NCI-H128 (cell line): ENCODE measurements at regions not wholly inside any gene's neighbourhood (a gene's known extent, or its start where the extent isn't known, plus 50 kb on each side); places are given as distances from the start of the nearest gene placed in this dataset.

ENCODE experiments used
- DNase-seq: peaks from one replicate; lab custom pipeline; 2025; ENCODE audit not compliant: unreplicated experiment; lab: John Stamatoyannopoulos, UW

DNA sequence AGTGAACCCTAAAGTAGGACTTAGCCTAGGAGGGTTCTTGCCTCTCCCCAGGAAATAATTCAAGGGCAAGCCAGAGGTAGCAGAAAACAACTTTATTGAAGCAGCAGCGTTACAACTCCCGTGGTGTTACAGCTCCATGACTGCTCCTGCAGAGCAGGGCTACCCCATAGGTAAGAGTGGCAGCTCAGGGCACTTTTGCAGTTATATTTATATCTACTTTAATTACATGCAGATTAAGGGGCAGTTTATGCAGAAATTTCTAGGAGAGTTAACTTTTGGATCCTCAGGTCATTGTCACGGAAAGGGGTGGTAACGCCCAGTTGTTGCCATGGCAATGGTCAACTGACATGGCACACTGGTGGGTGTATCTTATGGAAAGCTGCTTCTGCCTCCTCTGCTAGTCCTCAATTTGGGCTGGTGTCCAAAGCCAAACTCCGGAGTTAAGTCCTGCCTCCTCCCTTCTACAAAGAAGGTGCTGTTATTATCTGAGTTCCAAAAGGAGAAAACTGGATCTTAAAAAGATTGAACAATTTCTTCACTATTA is 1413.0 kb downstream of the DSC3 start:
- no peak for DNase-seq

DNA sequence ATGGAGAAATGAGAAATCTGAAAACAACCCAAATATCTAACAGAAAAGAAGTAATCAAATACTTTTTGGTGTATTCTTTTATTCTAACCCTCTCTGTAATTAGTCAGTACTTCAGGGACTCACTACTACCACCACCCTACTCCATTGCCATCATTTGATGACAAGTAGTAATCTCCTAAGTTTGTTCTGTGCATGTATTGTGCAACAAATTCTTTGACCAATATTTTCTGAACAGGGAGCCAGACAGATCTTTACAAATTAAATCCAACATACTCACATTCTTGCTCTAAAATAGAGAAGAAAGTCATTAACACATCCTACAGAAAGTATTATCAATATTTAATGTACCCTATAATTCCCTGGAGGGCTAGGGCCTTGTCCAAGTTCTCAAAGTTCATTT is 1416.4 kb downstream of the DSC3 start:
- no peak for DNase-seq

DNA sequence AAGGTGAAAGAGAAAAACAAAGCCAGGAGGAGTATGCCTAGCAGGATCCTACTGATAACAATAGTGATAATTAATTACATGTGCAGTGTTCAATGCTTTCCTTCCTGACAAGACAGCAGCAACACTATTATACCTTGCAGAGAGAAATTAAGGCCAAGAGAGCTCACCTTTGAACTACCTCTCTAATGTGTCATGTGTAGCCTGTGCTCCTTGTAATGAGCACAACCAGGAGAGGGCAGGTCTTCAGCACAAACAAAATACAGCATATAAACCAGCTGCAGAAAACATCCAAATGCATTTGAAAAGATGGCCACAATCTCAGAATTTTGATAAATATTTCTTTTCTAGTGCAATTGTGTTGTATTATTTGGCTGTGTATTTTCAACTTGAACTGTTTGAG is 1425.7 kb downstream of the DSC3 start:
- no peak for DNase-seq

DNA sequence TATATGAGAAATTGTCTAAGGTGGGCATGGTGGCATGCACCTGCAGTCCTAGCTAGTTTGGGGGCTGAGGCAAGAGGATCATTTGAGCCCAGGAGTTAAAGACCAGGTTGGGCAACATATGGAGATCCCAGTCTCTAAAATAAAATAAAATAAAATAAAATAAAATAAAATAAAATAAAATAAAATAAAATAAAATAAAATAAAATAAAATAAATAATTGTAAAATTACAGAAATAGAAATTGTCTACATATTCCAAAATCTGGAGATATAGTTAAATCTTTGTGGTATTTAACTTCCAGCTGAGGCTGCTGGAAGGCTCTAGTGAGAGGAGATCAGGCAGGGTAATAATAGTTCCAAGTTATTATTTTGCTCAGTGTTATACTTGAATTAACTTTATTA is 1432.1 kb upstream of the CDH2 start:
- no peak for DNase-seq

DNA sequence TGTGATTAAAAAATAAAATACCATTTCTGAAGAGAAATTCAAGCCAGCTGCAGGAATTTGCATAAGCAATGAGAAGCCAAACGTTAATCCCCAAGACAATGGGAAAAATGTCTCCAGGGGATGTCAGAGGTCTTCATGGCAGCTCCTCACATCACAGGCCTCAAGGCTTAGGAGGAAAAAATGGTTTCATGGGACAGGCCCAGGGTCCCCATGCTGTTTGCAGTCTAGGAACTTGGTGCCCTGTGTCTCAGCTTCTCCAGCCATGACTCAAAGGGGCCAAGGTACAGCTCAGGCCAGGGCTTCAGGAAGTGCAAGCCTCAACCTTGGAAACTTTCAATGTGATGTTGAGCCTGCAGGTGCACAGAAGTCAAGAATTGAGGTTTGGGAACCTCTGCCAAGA is 1428.4 kb upstream of the CDH2 start:
- DNase-seq: no peak

DNA sequence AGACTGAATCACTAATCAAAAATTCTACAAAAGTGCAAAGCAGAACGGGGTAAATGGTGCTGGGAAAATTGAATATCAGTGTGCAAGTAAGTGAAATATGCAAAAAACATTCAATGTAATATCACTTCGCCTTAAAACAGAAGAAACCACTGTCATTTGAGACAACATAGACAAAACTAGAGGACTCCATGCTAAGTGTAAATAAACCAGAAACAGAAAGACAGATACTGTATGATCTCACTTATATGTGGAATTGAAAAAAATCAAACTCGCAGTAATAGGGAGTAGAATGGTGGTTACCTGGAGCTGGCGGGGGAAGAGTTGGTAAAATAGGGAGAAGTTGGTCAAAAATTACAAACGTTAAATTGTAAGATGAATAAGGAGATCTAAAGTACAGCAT is 1420.0 kb upstream of the CDH2 start:
- no peak for DNase-seq

DNA sequence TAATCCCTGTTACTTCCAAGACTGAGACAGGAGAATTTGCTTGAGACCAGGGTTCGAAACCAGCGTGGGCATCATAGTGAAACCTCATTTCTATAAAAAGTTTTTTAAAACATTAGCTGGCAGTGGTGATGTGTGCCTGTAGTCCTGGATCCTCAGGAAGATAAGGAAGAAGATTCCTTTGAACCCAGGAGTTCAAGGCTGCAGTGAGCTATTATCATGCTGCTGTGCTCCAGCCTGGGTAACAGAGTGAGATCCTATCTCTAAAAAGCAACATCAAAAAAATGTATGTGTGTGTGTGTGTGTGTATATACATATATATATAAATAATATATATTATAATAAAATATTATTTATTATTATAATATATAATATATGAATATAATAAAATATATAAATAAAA is 1417.6 kb upstream of the CDH2 start:
- no peak for DNase-seq

DNA sequence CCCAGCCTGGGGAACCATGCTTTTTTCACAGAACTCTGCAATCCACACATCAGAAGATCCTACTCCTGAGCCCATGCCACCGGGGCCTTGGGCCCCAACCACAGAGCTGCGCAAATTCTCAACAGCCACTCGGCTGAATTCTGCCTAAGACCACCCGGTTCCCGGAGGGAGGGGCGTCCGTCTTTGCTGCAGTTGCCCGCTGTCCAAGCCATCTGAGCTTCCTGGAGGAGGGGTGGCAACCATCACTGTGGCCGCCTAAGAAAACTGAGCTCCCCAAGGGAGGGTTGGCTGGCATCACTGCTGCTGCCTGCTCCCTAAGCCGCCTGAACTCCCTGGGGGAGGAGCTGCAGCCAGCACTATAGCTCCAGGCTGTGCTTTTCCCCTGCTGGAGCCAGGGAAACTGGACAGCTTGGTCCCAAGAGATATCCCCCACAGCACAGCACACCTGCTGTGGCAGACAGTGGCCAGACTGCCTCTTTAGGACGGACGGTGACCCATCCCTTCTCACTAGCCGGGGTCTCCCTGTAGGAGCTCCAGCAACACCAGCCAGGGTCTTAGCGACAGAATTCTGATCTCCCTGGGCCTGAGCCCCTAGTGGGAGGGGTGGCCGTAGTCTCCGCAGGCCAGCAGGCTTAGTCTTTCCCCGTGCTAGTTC is 1411.6 kb upstream of the CDH2 start:
- no peak for DNase-seq

DNA sequence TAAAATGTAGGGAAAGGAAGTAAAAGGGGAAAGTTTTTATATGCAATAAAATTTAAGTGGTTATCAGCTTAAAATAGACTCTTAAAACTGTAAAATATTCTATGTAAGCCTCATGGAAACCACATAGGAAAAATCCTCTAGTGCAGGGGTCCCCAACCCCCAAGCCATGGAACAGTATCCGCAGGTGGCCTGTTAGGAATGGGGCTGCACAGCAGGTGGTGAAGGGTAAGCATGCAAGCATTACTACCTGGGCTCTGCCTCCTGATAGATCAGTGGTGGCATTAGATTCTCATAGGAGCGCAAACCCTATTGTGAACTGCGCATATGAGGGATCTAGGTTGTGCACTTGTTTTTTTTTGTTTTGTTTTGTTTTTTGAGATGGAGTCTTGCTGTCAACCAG is 1409.3 kb upstream of the CDH2 start:
- no peak for DNase-seq

DNA sequence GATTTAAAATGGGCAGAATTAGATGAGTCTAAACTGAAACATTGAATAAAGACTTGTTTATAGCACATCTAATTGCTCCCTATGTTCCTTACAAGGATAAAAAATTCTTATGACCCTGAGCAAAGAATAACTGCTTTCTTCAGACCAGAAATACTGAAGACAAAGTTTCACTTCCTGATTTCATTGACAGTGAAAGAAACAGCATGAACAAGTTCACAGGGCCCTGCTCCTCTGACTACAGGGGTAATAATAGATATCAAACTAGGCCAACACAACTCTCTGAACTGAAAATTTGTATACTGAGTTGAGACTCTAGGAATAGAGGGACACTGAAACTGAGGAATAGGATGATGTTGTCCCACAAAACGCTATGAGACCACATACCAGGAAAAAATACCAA is 1383.3 kb upstream of the CDH2 start:
- DNase-seq: no peak

DNA sequence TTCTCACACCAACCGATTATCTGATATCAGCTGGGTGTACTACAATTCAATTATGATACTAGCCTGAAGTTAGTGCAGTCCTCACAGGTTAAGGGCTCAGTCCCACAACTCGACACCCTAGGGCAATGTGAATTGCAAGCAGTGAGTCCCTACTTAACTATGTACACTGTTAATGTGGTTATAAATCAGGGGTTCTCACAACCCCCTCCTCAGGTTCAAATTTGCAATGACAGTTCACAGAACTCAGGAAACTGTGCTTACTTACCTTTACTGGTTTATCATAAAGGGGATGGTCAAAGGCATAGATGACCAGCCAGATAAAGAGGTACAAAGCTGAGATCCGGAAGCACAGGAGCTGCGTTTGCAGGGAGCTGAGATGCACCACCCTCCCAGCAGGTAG is 1379.1 kb upstream of the CDH2 start:
- DNase-seq: no peak

DNA sequence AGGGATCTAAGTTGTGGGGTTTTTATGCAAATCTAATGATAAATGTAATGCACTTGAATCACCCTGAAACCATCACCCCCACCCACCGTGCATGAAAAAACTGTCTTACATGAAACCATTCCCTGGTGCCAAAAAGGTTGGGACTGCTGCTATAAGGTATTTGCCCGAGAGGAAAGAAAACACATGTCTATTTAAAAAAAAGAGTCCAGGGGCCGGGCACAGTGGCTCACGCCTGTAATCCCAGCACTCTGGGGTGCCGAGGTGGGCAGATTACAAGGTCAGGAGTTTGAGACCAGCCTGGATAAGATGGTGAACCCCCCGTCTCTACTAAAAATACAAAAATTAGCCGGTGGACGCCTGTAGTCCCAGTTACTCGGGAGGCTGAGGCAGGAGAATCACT is 1372.8 kb upstream of the CDH2 start:
- DNase-seq: no peak

DNA sequence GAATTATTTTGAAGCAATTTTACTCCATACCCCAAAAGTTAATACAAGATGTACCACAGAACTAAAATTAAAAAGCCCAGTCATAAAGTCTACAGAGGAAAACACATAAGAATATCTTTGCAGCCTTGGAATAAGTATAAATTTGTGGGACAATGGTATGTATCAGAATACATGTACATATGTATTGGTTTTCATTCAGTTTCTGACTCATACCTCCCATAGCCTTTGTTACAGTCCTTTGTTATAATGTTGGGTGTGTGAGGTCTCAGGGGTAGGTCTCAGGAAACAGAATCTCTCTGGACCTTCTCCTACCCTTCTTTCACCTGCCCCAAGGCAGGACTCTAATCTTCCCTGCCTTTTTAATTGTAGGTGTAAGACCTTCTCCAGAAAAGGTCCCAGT is 1370.7 kb upstream of the CDH2 start:
- DNase-seq: no peak

DNA sequence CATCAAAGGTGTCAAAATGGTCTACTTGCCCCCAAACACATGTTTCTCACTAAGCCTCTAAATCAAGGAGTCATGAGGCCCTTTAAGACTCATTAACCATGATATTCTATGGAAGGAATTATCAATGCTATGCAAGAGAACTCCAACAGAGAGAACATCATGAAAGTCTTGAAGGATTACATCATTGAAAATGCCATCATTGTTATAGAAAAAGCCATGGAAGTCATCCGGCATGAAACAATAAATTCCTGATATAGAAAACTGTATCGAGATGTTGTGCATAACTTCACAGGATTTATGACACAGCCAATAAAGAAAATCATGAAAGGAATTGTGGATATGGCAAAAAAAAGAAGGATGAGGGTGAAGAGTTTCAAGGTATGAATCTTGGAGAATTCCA is 1363.6 kb upstream of the CDH2 start:
- no peak for DNase-seq

DNA sequence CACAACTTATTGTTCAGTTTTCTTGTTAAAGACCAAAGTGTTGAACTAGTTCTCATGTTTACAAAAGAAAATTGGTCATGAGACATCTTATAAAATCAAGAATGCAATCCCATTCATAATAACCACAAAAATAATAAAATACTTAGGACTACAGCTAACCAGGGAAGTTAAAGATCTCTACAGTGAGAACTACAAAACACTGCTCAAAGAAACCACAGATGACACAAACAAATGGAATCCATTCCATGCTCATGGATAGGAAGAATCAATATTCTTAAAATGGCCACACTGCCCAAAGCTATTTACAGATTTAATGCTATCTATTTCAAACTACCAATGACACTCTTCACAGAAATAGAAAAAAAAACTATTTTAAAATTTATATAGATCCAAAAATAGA is 1354.8 kb upstream of the CDH2 start:
- no peak for DNase-seq

DNA sequence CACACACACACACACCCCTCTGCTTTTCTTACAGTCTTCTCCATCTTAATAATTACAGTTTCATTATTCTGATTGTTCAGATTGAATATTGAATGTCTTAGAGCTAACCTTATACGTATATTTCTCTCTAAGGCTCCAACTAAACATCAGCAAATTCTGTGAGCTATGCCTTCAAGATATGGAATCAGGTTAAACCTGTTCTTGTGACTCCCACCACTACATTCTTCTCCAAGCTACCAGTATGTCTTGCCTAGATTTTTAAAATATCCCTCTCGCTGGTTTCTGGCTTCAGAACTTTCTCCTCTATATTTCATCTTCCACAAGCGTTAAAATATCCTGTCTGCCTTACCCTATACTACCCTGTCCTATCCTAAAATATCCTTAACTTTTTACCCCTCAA is 1346.4 kb upstream of the CDH2 start:
- no peak for DNase-seq

DNA sequence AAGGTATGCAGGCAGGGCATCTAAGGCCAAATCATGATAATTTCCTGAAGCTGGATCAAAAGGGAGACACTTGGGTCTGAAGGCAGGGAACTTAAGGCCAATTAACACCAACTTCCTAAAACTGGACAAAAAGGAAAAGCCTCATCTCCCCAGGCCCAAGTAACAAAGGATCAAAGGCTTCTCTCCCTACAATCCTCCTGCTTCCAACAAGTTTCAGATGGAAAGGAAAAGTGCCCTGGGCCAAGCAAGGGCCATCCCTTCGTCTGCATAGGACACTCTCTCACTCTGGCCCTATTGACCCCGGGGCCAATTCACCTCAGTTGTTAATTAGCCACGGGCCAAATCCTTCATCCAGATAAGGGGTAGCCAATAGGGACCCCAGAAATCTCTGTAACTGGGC is 1335.8 kb upstream of the CDH2 start:
- DNase-seq: no peak

DNA sequence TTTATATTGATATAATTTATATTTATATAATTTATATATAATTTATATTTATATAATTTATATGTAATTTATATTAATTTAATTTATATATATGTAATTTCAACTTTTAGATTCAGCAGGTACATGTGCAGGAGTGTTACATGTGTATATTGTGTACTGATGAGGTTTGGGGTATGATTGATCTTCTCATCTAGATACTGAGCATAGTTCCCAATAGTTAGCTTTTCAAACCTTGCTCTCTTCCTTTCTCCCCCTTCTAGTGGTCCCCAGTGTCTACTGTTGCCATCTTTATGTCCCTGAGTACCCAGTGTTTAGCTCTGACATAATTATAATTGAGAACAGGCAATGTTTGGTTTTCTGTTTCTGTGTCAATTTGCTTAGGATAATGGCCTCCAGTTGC is 1335.3 kb upstream of the CDH2 start:
- no peak for DNase-seq

DNA sequence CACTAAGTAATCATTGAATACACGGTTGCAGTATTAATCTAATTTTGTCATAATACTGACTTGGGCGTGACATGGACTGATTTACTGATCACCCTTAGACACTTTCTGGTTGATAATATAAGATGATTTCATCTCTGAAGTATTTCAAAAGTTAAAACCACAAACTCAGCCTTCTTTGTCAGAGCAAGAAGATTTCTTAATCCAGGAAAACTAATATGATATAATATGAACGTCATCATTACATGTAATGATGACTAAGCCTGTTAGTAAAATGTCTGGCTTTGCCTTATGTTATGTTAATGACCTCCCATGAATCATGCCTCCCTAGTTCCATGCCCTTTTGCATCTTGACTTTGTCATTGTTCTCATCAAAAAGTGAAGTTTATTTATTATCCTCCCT is 1325.0 kb upstream of the CDH2 start:
- DNase-seq: no peak

DNA sequence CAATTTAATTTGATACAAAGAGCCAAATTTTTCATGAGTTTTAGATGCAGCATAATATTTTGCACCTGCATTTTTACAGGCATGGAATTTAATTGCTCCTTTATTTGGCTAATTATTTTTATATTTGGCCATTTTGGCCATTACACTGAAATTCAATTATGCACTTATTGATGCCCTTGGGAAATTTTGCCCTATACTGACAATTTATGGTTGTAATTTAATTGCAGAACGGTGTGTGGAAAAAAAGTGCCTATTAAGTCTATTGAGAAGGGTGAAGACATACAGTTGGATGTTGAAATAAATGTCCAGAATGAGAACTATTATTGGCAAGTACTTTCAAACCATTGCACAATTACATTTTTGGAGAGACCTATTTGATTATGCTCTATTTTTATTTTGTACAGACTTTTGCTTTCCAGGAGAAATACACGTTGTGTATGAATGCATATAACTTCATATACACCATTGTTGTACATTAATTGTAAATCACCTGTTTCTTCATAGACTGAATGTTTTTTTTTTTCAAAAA is 1319.3 kb upstream of the CDH2 start:
- no peak for DNase-seq

DNA sequence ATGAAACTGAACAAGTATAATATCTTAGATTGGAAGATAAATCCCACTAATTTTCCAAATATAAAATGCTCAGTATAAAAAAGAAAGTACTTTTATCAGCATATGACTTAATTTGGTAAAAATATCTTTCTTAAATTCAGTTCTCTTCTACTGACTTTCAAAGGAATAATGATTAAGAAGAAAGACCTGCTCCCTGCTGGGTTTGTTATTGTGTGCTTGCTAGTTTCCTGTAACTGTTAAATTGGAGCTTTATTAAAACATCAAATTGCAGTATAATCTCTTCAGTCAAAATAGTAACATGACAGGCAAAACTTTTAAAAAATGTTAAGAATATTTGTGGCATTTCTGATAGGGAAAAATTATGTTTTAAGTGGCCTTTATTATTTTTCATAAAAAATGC is 1317.4 kb upstream of the CDH2 start:
- no peak for DNase-seq

DNA sequence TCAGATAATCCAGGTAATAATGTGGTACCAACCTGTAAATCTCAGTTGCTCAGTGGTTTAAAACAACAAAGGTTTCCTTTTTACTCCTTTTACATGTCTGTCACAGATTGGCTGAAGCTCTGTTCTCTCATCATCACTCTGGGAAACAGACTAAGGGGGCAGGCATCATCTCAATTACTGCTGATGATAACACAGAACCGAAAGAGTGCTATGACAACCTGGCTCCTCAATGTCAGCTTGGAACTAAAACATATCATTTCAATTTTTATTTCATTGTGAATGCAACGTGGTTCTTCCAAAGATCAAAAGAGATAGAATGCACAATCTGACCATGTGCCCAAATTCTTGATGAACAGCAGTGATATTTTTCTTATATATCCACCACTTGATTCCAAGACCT is 1315.0 kb upstream of the CDH2 start:
- no peak for DNase-seq

DNA sequence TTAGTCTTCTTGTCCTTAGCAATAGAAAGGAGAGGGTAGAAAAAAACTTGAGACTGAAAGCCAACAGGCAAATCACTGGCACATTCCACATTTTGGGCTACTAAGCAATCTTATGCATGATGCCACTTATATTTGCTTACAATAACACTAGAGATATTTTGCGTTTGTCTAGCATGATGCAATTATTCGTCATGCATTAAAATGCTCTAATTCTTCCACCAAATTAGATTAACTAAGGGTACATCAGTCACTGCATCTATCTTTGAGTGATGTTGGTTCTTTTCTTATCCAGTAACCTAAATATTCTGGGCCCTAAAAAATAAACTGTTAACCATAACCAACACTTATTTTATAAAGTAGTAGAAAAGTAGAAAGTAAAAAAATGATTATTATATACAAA is 1311.7 kb upstream of the CDH2 start:
- DNase-seq: no peak
